Left hindlimb (tissue), 1 donor: ENCODE measurements at regions not wholly inside any gene's neighbourhood (a gene's known extent, or its start where the extent isn't known, plus 50 kb on each side); places are given as distances from the start of the nearest gene placed in this dataset.

Experiments used
- DNase-seq: peaks from one replicate; pipeline ENCODE4 v3.0.0-alpha.2; 2018

GRCh38 chr4:123104310-123105025 lies 182.1 kb upstream of the NUDT6 start:
- no peak for DNase-seq

GRCh38 chr4:123105026-123105420 lies 182.6 kb upstream of the NUDT6 start:
- no peak for DNase-seq

- no peak for DNase-seq
Observed at GRCh38 chr4:123106747-123107146, 184.3 kb upstream of the NUDT6 start.

- DNase-seq = no peak
Observed at GRCh38 chr4:123107444-123108252, 185.3 kb upstream of the NUDT6 start.

- DNase-seq = no peak
Observed at GRCh38 chr4:123109139-123109538, 186.7 kb upstream of the NUDT6 start.

- no peak for DNase-seq
Observed at GRCh38 chr4:123110147-123110546, 187.8 kb upstream of the NUDT6 start.

GRCh38 chr4:123110685-123111084 lies 188.3 kb upstream of the NUDT6 start:
- no peak for DNase-seq

- no peak for DNase-seq
Observed at GRCh38 chr4:123113155-123113554, 190.8 kb upstream of the NUDT6 start.

GRCh38 chr4:123114084-123114914 lies 191.9 kb upstream of the NUDT6 start:
- DNase-seq = no peak

GRCh38 chr4:123114915-123115756 lies 192.7 kb upstream of the NUDT6 start:
- no peak for DNase-seq

GRCh38 chr4:123116412-123116811 lies 194.0 kb upstream of the NUDT6 start:
- no peak for DNase-seq

GRCh38 chr4:123120473-123120872 lies 198.1 kb upstream of the NUDT6 start:
- no peak for DNase-seq

GRCh38 chr4:123121241-123121907 lies 199.0 kb upstream of the NUDT6 start:
- DNase-seq = no peak

GRCh38 chr4:123125477-123125876 lies 203.1 kb upstream of the NUDT6 start:
- no peak for DNase-seq

- DNase-seq = no peak
Observed at GRCh38 chr4:123127218-123127617, 204.8 kb upstream of the NUDT6 start.

- DNase-seq = no peak
Observed at GRCh38 chr4:123127875-123128274, 205.5 kb upstream of the NUDT6 start.

GRCh38 chr4:123133397-123134050 lies 211.1 kb upstream of the NUDT6 start:
- no peak for DNase-seq

GRCh38 chr4:123144616-123145015 lies 222.2 kb upstream of the NUDT6 start:
- DNase-seq = no peak

GRCh38 chr4:123158576-123158975 lies 236.2 kb upstream of the NUDT6 start:
- DNase-seq = no peak

GRCh38 chr4:123159479-123159878 lies 237.1 kb upstream of the NUDT6 start:
- no peak for DNase-seq

- no peak for DNase-seq
Observed at GRCh38 chr4:123162859-123163258, 233.7 kb upstream of the SPRY1 start.
